Pulmonary artery endothelial cell (primary cell): ENCODE measurements at regions not wholly inside any gene's neighbourhood (a gene's known extent, or its start where the extent isn't known, plus 50 kb on each side); places are given as distances from the start of the nearest gene placed in this dataset.
"Not testable (repeated sequence)": the region's sequence is repeated elsewhere in the genome, so short reads cannot be mapped to it uniquely, and the experiment has no call there.

Experiments
- DNase-seq: peaks from one replicate; pipeline ENCODE4 v3.0.0-alpha.2; 2011; ENCODE audit warnings: low read depth, low spot score

DNA sequence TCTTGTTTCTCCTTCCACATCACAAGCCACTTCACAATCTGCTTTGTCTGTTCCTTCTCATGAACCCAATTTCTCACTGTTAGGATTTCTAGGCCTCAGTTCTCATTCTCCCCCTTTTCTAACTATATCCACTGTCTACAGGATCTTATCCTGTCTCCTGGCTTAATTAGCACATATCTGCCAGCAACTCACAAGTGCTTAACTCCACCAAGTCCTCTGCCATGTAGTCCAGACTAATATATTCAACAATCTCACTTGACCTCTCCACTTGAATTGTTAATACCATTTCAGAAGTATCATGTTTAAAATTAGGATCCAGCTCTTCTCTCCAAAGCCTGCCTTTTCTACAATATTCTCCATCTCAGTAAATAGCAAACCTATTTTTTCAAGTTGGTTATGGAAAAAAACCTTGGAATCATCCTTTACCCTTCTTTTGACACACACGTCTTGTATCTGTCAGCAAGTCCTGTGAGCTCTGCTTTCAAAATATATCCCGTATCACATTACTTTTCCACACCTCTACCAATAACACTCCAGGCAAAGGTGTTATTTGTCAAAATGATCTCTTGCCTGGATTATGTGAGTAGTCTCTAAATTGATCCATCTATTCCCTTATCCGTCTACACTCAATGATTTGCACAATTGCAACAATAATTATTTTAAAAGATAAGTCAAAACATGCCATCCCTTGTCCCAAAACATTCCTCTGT, 127.2 kb upstream of the SLIT2 start:
- no peak for DNase-seq

DNA sequence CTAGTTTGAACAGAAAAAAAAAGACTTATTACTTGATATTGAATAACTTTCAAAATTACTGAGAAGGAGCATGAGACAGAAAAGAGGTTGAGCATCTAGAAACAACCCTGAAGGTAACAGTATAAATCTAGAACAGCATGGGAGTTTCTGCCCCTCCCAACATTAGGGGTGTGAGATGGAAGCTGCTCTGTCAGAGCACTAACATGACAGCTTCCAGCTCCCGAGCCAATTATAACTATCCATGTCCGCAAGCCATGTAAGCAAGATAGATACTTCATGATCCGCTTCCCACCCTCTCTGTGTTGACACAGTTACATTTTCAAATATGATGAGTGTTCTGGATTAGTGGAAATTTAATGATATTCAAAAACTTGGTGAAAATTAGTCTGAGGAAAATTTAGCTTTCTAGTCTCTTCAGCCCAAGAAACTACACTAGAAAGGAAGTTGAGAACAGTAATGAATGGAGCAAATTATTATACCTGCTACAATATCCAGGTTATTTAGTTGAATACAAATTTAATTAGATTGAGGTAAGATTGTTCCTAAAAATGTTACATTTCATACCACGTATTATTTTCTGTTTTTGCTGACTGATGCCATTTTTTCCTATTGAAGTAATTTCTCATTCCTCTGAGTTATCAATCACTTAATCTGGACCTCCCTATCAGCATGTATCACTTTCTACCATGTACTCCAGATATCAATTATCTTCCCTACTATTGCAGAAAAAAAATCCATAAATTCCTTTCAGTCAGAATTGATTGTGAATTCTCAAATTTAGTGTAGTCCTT, 129.3 kb upstream of the SLIT2 start:
- no peak for DNase-seq

DNA sequence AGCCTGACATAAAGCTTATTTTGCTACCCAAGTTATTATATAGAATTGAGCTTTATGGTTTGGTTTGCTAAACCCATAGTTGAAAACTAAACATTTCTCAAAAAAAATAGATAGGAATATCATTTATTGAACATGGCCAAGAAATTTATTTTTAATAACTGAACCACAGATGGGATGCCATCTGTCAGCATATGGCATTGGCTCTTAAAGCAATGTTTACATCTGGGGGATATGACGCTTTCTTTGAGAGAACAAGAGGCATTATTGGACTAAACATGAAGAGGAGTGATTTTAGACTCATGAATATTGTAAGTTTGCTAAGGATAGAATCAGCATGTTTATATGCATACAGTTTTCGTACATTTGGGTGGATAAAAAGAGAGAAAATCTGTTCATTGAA, 132.6 kb upstream of the SLIT2 start:
- DNase-seq = no peak

GRCh38 chr4:20109391-20109790, 142.3 kb upstream of the SLIT2 start:
- DNase-seq = peak; percentile 5

DNA sequence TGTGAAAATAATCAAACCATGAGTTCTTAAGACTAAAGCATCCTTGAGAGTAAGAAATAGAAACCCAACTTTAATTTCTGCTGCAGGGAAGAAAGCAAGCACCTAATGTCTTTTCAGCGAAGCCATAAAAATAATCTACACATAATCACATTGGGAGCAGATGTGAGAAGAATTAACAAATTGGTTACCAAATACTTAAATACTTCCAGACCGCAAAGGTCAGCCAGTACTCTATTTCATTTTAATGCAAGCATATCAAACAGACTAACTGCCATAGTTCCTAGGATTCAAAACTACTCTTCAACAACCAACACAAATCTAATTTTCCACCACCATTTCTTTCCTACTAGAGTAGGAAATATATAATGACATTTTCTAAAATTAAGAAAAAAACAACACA, 144.8 kb upstream of the SLIT2 start:
- no peak for DNase-seq

- no peak for DNase-seq
Observed at GRCh38 chr4:20101831-20102230, 149.9 kb upstream of the SLIT2 start.

GRCh38 chr4:20096911-20097310, 154.8 kb upstream of the SLIT2 start:
- DNase-seq = no peak

- DNase-seq = no peak
Observed at GRCh38 chr4:20095805-20096541, 155.7 kb upstream of the SLIT2 start.

GRCh38 chr4:20091781-20092180, 159.9 kb upstream of the SLIT2 start:
- DNase-seq = no peak

GRCh38 chr4:20087522-20087911, 164.2 kb upstream of the SLIT2 start:
- DNase-seq = no peak

DNA sequence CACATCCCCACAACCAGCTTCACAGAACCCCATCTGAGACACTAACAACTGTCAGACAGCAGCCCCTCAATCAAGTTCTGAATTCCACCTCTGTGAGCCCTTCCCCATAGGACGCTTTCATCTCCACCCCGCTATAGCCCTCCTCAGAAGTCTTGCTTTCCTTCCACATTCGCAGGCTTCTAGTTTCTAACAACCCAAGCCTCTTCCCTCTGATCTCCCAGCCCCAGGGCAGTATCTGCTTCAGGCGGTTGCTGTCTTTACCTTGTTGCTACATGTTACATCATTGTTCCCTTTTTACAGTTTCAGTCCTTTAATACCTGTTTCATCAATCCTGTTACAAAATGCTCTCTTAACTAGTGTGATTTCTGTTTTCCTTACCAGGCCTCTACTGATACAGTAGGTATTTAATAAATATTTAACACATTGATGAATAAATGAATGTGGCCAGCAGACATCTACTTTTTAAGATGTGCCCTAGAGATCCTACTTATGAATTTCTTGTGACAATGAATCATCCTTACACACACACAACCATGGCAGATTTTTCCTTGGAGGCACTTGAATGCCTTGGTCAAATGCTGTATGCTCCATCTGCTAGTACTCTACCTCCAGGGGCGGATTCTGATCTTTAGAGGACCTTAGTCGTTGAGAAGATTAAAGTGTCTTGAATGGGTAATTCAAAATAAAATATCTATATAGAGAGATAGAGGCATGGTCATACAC, 164.7 kb upstream of the SLIT2 start:
- DNase-seq = no peak

DNA sequence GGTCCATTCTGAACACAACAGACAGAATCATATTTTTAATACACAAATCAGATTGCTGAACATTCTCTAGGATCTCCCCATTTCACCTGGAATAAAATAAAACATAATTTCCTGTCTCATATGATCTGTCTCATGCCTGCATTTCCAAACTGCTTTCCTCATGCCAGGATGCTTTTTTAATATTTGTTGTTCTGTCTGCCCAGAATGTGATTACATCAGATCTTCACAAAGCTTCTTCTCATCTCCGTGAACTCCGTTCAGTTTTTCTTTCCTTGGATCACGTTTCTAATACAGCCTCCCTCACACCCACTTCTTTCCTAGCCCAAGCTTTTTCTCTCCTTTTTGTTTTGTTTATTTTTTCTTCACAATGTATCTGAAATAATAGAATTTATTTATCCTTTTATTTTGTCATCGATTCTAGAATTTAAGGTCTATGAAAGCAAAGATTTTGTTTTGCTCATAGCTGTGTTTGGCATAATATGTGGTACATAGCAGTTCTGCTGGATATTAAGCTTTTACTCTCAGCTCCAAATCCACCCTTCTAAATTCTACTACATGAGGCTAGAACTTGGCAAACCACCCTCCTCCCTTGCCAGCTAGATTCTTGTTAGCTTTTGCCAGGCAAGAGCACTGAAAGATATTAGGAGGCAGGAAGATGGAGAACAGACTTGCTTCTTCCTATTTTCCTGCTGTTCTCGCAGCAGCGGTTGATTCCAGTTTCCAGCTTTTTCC, 165.5 kb upstream of the SLIT2 start:
- no peak for DNase-seq

GRCh38 chr4:20085653-20086052, 166.1 kb upstream of the SLIT2 start:
- no peak for DNase-seq

- no peak for DNase-seq
Observed at GRCh38 chr4:20085156-20085555, 166.5 kb upstream of the SLIT2 start.

DNA sequence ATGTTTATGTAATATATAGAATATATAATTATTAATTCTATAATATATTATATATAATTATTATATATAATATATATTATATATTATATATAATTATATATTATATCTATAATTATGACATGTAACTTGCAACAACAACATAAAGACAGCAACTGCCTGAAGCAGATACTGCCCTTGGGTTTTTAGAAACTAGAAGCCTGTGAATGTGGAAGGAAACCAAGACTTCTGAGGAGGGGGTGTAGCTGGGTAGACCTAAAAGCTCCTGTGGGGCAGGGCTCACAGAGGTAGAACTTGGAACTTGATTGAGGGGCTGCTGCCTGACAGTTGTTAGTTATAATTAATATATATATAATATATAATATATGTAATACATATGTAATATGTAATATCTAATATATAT, 167.2 kb upstream of the SLIT2 start:
- no peak for DNase-seq

DNA sequence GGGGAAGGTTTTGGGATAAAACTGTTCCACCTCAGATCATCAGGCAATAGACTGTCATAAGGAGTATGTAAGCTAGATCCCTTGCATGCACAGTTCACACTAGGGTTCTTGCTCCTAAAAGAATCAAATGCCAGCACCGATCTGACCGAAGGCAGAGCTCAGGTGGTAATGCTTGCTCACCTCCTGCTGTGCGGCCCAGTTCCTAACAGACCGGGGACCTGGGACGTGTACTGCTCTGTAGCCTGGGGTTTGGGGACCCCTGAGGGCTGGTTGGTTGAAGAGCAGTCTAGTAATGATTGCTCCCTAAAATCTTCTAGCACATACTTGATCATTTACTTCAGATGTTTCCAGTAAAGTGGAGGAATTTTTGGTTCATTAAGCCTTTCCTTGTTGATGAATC, 173.1 kb upstream of the SLIT2 start:
- DNase-seq = no peak

DNA sequence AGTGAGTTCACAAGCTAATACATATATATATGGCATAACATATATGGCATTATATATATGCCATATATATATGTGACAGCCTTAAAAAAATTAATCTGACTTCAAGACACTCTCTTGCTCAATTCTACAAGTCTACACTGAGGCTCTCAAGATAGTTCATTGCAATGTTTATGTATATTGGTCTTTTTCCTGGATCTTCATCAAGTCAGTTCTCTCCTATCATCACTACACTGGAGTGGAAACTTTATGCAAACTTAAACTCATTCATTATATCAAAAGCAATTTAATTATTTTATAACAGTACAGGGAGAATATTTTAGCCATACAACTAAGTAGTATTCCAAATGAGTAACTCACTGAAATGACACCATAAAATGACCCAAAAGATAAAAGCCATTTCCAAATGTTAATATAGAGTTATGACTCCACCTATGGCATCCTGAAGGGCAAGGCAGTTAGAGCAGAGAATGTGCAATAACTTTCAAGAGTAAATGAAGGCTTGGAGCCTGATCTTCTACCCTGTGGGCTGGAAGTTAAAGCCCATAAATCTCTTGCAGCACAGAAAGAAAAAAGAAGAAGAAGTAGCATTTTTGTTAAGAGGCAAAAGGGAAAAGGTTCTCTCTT, 176.3 kb upstream of the SLIT2 start:
- no peak for DNase-seq

GRCh38 chr4:20074450-20074849, 177.3 kb upstream of the SLIT2 start:
- DNase-seq = no peak

GRCh38 chr4:20065952-20066351, 185.8 kb upstream of the SLIT2 start:
- DNase-seq = no peak

- DNase-seq = not testable (repeated sequence)
Observed at GRCh38 chr4:20062857-20063256, 188.8 kb upstream of the SLIT2 start.

- no peak for DNase-seq
Observed at GRCh38 chr4:20062054-20062453, 189.7 kb upstream of the SLIT2 start.
